ENCODE measurements at regions not wholly inside any gene's neighbourhood (a gene's known extent, or its start where the extent isn't known, plus 50 kb on each side); places are given as distances from the start of the nearest gene placed in this dataset.

DNA sequence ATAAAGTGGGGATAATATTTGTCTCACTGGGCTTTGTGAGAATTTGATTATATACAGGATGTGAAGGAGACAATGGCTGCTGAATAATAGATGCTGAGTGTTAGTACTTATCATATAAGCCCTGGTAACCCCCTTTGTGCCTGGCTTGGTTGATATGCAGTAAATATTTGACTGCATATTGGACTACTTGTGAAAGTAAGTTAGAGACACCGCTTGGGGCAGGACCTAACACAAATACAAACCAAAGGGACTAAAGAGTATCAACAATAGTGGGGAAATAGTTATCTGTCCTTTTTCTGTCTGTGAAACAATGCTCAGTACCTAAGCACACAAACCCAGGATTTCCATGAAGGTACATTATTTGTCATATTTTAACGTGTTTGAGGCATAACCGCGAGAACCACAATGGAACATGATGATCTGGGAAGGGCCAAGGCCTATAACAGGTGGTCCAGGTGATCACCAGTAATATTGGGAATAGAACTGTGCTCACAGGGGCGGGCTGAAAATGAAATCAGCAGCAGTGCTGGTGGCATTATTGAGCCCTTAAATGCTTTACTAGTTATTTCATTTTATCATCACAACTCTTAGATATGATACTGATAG lies 138.2 kb upstream of the SMARCA2 start:
- intact Hi-C loops (cut with micrococcal nuclease) = no loop called here
- BruUV-seq (replicated peaks) = no TSS peak
- CTCF ChIA-PET = no interaction called here

GRCh38 chr9:1877951-1878350 lies 137.2 kb upstream of the SMARCA2 start:
- Histone ChIP-seq H3K9ac (ENCODE audit: low read length) (no peak overlapping the region), H3K27me3 (ENCODE audit: insufficient read depth, low read length) (peaks cover 5% of the 10 kb centered on the region; the same call in 1 of the 2 replicates), H3K27ac (ENCODE audit: low read depth, low read length) (no peak overlapping the region), H3K36me3 (ENCODE audit: control insufficient read depth in 1 of 2, insufficient read depth in 2 of 2, low read length in 2 of 2) (no peaks in the 10 kb centered on the region), H3K4me2 (ENCODE audit: low read length) (no peak overlapping the region), H3K9me2 (ENCODE audit: insufficient read depth) (no peaks in the 10 kb centered on the region), H3K9me3 (ENCODE audit: control insufficient read depth in 1 of 2, insufficient read depth in 1 of 2, low read depth in 1 of 2, low read length in 2 of 2) (no peaks in the 10 kb centered on the region), H3K79me2 (ENCODE audit: insufficient read depth, low read length) (no peaks in the 10 kb centered on the region), H3K4me1 (ENCODE audit: control insufficient read depth in 1 of 2, insufficient read depth in 2 of 2, low read length in 2 of 2) (no peaks in the 10 kb centered on the region), H4K20me1 (ENCODE audit: insufficient read depth) (no peaks in the 10 kb centered on the region), H3K4me3 (replicated peaks in 1 of 2; ENCODE audit: low read depth in 1 of 2, low read length in 2 of 2) (no peak overlapping the region), H2AFZ (ENCODE audit: low read depth, low read length, poor library complexity, severe bottlenecking) (no peak overlapping the region)
- no peak for TF ChIP-seq ELF1 (IDR thresholded peaks at IDR 0.05; ENCODE audit: borderline replicate concordance, low read depth)
- TF ChIP-seq FOSL1 (IDR thresholded peaks at IDR 0.05; ENCODE audit: low read depth) = no peak
- TF ChIP-seq SP1 (IDR thresholded peaks at IDR 0.05; ENCODE audit: low read depth) = no peak
- TF ChIP-seq ZFX (IDR thresholded peaks at IDR 0.05) = no peak
- no peak for TF ChIP-seq ZNF274 (IDR thresholded peaks at IDR 0.05; ENCODE audit: low read depth, low read length)
- no peak for TF ChIP-seq EGR1 (IDR thresholded peaks at IDR 0.05; ENCODE audit: low read depth)
- no peak for TF ChIP-seq POLR2A (IDR thresholded peaks at IDR 0.05; ENCODE audit: borderline replicate concordance, extremely low read depth, insufficient read depth, insufficient read length)
- ChIA-PET CTCF (no interaction called here), POLR2A (no interaction called here), RAD21 (ENCODE audit: low non-redundant PET in 1 of 2, low total read pairs in 2 of 2, uncharacterized antibody in 2 of 2, unreplicated experiment in 2 of 2) (no interaction called here)
- BruUV-seq (replicated peaks) = no TSS peak
- intact Hi-C loops (cut with micrococcal nuclease) = no loop called here
- DNase-seq (ENCODE audit: low read depth, low spot score) = no peak
- no peak for ATAC-seq

More for the DNA sequence above, 138.2 kb upstream of the SMARCA2 start:
- H3K4me2 ChIP-seq (ENCODE audit: low read length) = no peak overlapping the region
- no peak overlapping the region for H2AFZ ChIP-seq (ENCODE audit: low read depth, low read length, poor library complexity, severe bottlenecking)
- no peak for TF ChIP-seq ZFX (IDR thresholded peaks at IDR 0.05)
- TF ChIP-seq POLR2A (IDR thresholded peaks at IDR 0.05; ENCODE audit: borderline replicate concordance, extremely low read depth, insufficient read depth, insufficient read length) = no peak
- TF ChIP-seq FOSL1 (IDR thresholded peaks at IDR 0.05; ENCODE audit: low read depth) = no peak
- TF ChIP-seq, protein P1, sequence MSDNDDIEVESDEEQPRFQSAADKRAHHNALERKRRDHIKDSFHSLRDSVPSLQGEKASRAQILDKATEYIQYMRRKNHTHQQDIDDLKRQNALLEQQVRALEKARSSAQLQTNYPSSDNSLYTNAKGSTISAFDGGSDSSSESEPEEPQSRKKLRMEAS (IDR thresholded peaks at IDR 0.05) = no peak
- no peak for TF ChIP-seq YY1 (IDR thresholded peaks at IDR 0.05; ENCODE audit: extremely low read depth, insufficient replicate concordance, low read depth, low read length)
- no peak for TF ChIP-seq SRF (IDR thresholded peaks at IDR 0.05; ENCODE audit: low read depth)
- no peak for TF ChIP-seq ELF1 (IDR thresholded peaks at IDR 0.05; ENCODE audit: borderline replicate concordance, low read depth)
- no peak for TF ChIP-seq EGR1 (IDR thresholded peaks at IDR 0.05; ENCODE audit: low read depth)
- H3K9ac ChIP-seq (ENCODE audit: low read length) = no peak overlapping the region
- H3K9me2 ChIP-seq (ENCODE audit: insufficient read depth) = no peaks in the 10 kb centered on the region
- no peaks in the 10 kb centered on the region for H3K4me1 ChIP-seq (ENCODE audit: control insufficient read depth in 1 of 2, insufficient read depth in 2 of 2, low read length in 2 of 2)
- H3K79me2 ChIP-seq (ENCODE audit: insufficient read depth, low read length) = no peaks in the 10 kb centered on the region
- H3K27ac ChIP-seq (ENCODE audit: low read depth, low read length) = no peak overlapping the region
- DNase-seq (ENCODE audit: low read depth, low spot score) (no peak), ATAC-seq (no peak)
- RAD21 ChIA-PET (ENCODE audit: low non-redundant PET in 1 of 2, low total read pairs in 2 of 2, uncharacterized antibody in 2 of 2, unreplicated experiment in 2 of 2) = no interaction called here
- no peaks in the 10 kb centered on the region for H3K9me3 ChIP-seq (ENCODE audit: control insufficient read depth in 1 of 2, insufficient read depth in 1 of 2, low read depth in 1 of 2, low read length in 2 of 2)
- H3K36me3 ChIP-seq (ENCODE audit: control insufficient read depth in 1 of 2, insufficient read depth in 2 of 2, low read length in 2 of 2) = no peaks in the 10 kb centered on the region
- no peak overlapping the region for H3K4me3 ChIP-seq (replicated peaks in 1 of 2; ENCODE audit: low read depth in 1 of 2, low read length in 2 of 2)
- peaks cover 5% of the 10 kb centered on the region; the same call in 1 of the 2 replicates for H3K27me3 ChIP-seq (ENCODE audit: insufficient read depth, low read length)
- POLR2A ChIA-PET = no interaction called here
- H4K20me1 ChIP-seq (ENCODE audit: insufficient read depth) = no peaks in the 10 kb centered on the region

All from HCT116 (cell line).